GM18870 (cell line): ENCODE measurements at regions not wholly inside any gene's neighbourhood (a gene's known extent, or its start where the extent isn't known, plus 50 kb on each side); places are given as distances from the start of the nearest gene placed in this dataset.
"Not testable (repeated sequence)": the region's sequence is repeated elsewhere in the genome, so short reads cannot be mapped to it uniquely, and the experiment has no call there.

Experiments
- ATAC-seq: cut with Tn5 transposase; IDR thresholded peaks from one replicate; pipeline ENCODE4 v1.9.1; 2021; ENCODE audit warnings: moderate library complexity; ENCODE audit not compliant: unreplicated experiment

DNA sequence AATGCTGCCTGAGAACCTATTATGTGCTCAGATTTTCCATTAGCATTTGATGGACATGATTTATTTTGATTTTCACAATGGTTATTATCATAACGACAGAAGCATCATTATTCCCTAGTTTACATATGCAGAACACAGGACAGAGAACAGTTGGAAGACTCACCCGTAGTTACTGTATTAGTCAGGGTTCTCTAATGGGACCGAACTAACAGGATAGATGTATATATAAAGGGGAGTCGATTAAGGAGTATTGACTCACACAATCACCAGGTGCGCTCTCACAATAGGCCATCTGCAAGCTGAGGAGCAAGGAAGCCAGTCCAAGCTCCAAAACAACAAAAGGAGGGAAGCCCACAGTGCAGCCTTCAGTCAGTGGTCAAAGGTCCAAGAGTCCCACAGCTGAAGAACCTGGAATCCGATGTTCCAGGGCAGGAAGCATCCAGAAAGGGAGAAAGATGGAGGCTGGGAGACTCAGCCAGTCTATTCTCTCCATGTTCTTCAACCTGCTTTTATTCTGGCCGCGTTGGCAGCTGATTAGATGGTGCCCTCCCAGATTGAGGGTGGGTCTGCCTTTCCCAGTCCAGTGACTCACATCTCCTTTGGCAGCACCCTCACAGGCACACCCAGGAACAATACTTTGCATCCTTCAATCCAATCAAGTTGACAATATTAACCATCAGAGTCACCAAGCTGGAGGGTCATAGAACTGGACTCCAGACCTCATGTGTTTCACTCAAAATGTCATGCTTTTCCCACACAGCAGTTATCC, 92.7 kb upstream of the XYLT1 start:
- no peak for ATAC-seq

DNA sequence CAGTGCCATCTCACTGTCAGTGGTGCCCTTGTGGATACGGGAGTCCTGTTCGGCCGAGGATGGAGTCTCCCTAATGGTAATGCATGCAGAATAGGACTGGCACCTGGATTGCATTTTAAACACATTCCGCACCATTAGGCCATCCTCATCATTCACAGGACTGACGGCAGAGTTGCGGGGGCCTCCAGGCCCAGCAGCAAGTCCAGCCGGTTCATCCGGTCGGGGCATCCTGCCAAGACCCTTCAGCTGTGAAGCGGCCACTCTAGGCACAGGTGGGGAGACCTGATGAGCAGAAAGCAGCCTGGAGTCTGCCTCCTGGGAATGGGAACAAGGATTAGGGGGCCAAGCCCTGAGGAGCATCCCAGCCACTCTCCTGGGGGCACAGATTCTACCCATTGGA, 90.3 kb upstream of the XYLT1 start:
- ATAC-seq, result no peak

DNA sequence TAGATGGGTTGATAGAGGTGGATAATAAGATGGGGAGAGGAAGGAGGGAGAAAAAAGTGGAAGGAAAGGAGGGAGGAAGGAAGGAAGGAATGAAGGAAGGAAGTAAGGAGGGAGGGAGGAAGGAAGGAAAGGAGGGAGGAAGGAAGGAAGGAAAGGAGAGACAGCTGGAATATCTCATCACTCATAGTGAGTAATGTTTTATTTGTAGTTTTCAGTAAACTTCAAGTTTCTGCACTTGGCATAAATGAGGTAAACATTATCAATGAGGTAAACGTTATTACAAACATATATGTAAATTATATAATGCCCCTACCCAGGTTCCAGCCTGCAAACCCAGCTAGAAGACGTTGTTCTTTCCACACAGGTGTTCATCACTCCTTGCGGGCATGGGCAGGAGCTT, 89.8 kb upstream of the XYLT1 start:
- ATAC-seq, result no peak

DNA sequence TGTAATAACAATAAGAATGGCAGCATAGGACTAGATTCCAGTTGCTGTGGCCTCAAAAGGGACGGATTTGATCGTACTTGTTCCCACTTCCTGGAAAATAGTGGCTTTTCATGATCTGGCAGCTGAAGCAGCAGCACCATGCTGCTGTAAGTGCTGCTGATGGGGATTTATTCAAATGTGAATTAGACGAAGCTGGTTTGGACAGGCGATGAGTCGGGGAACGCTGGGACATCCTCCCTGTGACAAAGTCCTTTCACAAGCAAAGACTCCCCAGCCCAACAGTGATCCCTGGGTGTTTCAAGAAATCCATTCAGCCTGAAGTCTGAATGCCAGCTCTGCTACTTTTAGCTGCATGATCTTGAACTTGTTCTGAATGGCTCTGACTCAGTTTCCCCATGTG, 88.6 kb upstream of the XYLT1 start:
- ATAC-seq, result no peak

DNA sequence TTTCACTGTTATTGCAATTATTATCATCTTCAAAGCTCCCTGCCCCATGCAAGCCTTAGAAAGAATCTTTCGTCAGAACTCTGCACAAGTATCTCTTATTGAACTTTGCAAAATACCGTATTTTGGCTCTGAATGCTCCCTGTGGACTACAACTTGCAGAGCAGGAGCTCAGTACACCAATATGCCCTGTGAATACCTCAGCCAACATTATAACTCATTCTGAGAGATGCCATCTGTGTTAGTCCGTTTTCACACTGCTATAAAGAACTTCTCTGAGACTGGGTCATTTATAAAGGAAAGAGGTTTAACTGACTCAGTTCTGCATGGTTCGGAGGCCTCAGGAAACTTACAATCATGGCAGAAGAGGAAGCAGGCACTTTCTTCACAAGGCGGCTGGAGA, 87.2 kb upstream of the XYLT1 start:
- ATAC-seq, result no peak

DNA sequence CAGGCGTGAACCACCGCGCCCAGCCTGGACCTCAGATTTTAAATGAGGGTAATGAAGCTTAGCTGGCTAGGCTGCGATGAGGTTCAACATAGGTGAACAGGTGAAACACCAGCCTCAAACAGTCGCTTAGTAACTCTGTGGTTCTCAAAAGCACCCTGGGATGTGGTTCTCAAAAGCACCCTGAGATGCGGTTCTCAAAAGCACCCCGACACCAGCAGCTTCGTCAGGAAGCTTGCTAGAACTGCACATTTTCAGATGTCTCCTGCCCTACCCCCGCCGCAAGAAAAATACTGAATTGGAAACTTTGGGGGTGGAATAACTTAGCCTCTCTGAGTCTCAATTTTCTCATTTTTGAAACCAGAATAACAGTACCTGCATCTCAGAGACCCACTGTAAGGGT, 86.7 kb upstream of the XYLT1 start:
- no peak for ATAC-seq

DNA sequence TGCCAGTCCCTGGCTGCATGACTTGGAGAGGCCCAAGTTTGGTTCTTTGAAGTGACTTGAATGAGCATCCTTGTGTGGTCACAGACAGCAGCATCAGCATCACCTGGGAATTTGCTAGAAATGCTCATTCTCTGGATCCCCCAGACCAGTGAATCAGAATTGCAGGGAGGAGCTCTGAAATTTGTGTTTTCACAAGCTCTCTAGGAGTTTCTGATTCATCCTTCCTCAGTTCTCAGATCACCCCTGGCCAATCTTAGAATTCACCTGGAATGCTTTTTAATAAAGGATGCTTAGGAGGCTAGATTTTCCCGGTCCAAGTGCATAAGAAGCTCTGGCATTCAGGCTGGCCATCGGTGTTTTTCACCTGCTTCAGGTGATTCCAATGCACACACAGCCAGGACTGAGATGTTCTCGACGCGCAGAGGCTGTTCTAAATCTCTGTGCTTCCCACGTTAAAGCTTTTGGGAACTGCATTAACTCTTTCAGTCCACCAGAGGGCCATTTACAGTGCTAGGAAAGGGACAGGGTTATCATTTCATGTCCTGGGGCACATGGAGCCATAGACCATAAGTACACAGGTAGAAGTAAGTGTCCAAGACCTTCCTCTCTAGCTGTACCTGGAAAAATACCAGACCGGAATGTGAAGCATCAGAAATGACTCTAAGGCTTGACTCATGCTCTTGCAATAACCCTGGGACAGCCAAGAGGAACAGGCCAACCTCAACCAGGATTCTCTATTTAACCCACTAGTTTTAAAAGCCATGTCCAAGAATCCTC, 85.7 kb upstream of the XYLT1 start:
- no peak for ATAC-seq

DNA sequence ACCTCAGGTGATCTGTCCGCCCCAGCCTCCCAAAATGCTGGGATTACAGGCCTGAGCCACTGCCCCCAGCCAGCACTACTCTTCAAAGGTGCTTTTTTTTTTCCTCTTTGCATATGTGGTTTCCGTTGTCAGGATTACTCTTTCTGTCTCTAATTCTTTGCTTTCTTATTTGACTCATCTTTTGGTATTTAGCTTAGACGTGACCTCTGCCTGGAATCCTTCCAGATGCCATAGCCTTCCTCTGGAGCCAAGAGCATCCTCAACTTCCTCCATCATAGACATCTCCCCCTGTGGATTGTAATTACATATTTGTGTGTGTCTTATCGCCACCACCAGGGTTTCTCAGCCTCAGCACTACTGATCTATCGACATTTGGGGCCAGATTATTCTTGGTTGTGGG, 84.4 kb upstream of the XYLT1 start:
- ATAC-seq, result no peak

DNA sequence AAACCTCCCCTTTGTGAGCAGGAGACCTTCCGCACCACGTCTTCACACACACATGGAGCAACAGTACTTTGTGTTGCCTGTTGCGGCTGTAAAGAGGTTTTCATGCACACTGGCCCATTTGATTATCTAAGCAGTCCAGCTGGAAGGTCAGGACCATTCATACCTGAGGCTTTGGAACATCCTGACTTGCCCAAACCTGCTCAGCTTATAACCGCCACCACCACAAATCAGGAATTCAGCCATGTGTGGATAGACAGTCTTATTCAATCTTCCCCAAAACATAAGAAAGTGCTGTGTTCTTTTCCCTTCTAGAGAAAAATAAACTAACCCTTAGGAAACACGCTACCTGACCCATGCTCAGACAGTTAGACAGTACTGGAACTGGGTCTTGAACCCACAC, 81.6 kb upstream of the XYLT1 start:
- no peak for ATAC-seq

DNA sequence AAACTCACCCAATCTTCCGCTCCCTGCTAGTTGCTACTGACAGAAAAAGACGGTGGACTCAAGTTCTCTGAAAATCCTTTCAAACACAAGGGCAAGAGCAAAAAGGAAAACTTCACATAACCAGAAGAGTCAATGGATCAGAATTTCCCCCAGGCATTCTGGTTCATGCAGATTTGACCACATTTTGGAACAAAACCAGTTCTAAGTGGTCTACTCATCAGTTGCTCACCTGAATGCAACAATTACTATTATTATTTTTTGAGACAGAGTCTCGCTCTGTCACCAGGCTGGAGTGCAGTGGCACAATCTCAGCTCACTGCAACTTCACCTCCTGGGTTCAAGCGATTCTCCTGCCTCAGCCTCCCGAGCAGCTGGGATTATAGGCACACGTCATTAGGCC, 80.9 kb upstream of the XYLT1 start:
- not testable (repeated sequence) for ATAC-seq

DNA sequence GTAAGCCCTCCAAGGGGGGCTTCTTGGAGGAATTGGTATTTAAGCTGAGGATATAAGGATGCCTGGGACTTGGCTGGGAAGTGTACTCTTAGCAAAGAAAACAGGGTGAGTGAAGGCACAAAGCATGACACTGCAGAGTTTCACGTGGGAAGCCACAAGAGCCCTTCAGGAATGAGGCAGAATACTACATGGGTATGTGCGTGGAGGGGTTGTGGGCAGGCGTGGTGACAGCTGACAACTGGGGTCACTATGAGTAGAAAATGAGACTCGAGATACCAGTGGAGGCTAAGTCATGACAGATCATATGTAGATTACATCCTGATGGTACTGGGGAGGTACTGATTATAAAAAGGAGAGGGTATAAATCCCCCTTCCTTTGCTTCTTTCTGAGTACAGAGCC, 78.1 kb upstream of the XYLT1 start:
- ATAC-seq, result no peak

DNA sequence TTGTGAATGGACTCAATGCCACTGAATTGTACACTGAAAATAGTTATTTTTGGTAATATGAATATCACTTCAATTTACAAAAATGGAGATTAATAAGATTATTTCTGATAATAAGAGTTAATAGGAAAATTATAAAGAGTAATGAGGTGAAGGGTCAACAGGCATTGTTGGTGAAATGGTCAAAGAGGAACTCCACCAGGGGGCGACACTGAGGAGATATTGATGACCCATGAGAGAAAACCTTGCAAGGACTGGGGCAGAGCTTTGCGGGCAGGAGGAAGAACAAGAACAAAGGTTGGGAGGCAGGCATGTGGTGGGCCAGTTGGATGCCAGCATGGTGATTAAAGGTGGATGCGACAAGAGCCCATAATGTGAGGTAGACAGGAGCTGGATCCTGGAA, 74.0 kb upstream of the XYLT1 start:
- no peak for ATAC-seq

DNA sequence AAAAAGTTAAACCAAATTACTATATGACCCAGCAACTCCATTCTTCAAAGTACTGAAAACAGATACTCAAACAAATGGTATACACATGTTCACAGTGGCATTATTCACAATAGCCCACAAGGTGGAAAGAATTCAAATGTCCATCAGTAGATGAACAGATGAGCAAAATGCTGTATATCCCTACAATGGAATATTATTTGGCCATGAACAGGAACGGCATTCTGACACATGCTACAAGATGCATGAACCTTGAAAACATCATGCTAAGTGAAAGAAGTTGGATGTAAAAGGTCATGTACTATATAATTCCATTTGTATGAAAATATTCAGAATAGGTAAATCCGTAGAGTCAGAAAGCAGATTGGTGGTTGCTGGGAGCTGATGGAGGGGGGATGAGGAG, 73.5 kb upstream of the XYLT1 start:
- ATAC-seq, result no peak

DNA sequence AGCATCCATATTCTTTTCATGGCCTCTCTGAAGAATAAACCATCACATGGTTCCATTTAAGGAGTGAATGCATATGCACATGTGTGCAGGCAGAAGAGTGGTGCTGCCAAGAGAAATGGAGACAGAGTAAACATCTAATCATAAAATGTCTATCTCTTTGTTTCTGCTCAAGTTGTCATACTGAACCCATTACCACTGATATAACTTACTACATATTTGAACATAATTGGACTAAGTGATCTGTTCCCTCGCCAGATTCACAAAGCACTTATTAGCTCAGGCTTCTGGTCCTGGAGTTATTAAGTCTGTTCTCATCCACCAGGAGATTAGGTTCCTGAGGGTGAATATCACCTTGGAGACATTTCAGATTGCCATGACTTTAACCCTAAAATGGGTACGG, 72.3 kb upstream of the XYLT1 start:
- ATAC-seq, result no peak

DNA sequence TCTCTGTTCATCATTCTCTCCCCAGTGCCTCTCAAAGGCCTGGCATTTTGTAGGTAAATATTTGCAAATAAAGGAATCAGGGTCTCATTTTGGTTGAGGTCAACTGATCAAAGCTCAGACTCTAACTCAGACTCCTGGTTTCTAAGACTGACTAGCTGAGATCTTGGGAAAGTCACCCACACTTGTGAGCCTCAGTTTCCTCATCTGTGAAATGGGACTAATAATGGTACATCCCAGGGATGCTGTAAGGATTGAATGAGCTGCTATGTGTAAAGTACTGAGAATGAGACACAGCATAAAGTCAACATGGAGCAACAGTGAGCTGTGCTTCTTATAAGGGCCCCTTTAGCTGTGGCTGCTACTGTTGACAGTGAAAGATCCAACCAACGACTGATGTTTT, 70.6 kb upstream of the XYLT1 start:
- ATAC-seq, result no peak

DNA sequence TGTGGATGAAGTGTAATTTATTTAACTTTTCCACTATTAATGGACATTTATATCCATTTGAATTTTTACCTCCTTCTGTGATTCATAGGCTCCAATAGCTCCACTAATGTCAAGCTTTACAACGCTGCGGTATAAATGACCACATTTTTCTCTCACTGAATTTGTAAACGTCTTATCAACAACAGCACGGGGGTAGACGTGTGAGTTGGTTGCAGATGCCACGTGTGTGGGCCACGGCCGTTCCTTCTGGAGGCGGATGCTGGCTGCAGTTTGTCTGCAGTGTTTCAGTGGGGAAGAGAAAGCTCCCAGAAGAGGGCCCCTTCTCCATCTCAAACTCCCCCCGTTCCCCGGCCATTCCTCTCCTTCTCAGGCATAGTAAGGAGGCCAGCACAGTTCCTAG, 68.2 kb upstream of the XYLT1 start:
- no peak for ATAC-seq

DNA sequence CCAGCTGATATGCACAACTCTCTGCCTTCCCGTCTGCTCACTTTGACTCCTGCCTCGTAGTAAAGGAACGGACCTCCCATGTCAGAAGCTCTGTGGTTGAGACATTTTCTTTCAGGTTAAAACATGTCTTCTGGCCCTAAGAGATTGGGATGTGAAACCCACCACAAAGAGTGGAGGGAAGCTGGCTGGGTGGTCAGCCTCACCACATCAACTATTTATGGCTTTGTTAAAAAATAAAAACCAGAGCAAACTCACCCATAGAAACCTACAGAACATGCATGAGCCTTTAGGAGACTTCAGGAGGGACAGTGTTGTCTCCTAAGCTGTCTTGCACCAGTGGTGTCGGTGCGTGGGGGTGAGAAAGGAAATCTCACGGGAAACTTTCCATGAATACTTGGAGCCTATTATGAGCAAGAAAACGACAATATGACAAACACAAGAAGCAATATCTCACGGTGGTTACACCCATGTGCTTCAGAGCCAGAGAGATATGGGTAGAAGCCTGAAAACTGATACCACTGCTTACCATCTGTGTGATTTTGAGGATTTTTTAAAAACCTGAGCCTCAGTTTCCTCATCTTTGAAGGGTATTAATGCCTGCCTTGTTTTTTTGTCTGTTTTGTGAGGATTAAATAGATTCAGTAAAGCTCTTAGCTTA, 61.7 kb upstream of the XYLT1 start:
- no peak for ATAC-seq

DNA sequence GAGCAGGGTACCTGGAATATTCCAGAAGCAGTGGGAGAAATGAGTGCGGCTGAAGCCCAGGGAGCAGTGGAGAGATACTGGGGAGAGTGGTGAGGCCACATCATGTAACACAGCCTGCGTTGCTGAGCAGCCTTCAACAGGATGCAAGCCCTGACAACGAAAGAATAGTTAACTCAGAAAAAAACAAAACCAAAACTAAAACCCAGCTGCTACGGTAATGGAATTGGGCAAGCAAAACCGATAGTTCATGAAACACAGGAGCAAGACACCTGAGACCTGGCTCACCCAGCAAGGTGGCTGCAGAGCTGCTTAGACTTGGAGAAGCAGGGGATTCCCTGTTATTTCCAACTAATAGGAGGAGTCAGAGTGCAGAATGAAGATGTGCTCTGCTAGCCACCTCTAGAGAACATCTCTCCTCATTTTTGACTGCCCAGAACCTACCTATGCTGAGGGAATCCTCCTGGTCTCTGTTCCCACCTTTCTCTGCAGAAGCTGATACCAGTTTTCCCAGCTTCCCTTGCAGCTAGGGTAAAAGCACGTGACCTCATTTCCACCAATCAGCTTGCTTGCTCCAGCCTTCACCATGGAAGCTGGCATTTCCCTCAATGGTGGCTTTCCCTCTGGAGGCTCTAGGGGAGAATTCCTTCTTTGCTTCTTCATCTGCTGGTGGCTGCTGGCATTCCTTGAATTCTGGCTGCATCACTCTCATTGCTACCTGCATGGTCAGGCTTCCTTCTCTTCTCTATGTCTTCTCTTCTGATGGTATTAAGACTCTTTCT, 59.4 kb upstream of the XYLT1 start:
- ATAC-seq, result peak; percentile 75

DNA sequence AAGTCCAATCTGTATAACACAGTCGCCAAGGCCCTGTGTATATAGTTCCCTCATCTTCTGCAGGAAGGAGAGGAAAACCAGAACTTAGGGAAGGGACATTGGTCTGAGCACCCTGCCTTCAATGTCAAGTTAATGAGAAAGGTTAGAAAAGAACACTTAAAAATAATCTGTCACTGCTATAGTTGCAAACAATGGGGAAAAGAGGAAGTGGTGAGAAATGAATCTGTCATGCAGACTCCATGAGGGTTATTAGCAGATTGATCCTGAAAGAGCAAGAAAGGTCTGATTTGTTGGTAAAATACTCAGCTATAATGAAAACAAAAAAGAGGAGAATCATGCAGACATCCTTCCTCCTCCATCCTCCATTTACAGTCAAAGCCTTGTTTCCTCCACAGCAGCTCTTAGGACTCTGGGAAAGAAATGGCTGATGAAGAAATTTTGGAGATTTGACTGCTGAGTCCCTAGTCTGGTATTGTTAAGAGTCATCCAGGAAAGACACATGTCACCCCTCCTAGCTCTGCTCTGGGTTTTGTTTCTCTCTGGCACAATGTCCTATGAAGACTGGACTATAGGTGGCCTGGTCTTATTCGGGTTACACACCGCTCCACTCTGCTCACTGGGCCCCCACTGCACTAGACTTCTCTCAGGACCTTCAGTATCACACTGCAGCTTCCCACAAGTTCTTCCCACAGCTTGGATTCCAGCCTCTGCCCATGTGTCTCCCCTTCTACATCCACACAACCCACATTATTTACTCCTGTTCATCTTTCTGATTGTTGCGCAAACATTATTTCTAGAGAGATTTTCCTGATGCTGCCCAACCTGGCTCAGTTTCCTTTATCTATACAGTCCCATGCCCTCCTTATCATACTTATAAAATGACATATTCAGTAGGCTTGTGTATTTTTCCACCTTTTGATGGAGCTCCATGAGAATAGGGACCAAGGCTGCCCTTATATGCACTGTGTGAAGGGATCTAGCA, 56.5 kb upstream of the XYLT1 start:
- ATAC-seq, result no peak

DNA sequence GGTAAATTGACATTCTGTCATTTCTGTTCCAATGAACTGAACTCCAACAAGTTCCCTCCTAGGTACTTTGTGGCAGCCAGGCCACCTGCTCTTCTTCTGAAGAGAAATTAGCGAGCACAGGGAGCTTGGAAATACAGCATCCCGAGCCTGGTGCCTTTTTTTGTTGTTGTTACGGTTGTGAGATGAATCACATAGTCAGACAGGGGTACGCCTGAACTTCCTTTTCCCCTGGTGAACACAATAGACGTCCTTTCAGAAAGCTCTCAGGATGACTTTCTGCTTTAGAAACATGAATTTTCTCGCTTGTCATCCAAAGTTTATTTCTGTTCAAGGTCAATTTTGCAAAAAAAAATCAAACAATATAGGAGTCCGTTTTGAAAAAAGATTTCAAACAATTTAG, 53.9 kb upstream of the XYLT1 start:
- no peak for ATAC-seq
